Calu3 (cell line): ENCODE measurements at regions not wholly inside any gene's neighbourhood (a gene's known extent, or its start where the extent isn't known, plus 50 kb on each side); places are given as distances from the start of the nearest gene placed in this dataset.

Source experiments
- BruUV-seq: library from RNA; stranded (reverse); fragments of 400-500 nt; replicated peaks from 2 replicates; lab custom pipeline; 2021; lab: Mats Ljungman, UMichigan
- CTCF ChIA-PET: fragments of 300-600 bp; sonication (Branson Sonifier 250); formaldehyde crosslinking; loops from one replicate; lab custom pipeline; 2022; ENCODE audit warnings: antibody characterized with exemption; lab: Charles Lee
- DNase-seq: peaks from one replicate; pipeline ENCODE4 v3.0.0; 2022
- H3K27ac Mint-ChIP-seq: one replicate; pipeline ENCODE4 v1.8.0; 2022; ENCODE audit warnings: mixed read lengths; ENCODE audit not compliant: unreplicated experiment
- H3K27me3 Mint-ChIP-seq: one replicate; pipeline ENCODE4 v1.8.0; 2022; ENCODE audit warnings: mixed read lengths; ENCODE audit not compliant: unreplicated experiment
- H3K36me3 Mint-ChIP-seq: one replicate; pipeline ENCODE4 v1.8.0; 2022; ENCODE audit warnings: mild to moderate bottlenecking, moderate library complexity, mixed read lengths; ENCODE audit not compliant: insufficient read depth, unreplicated experiment
- H3K4me1 Mint-ChIP-seq: one replicate; pipeline ENCODE4 v1.8.0; 2022; ENCODE audit warnings: mild to moderate bottlenecking, low read depth, mixed read lengths; ENCODE audit not compliant: unreplicated experiment
- H3K4me3 Mint-ChIP-seq: one replicate; pipeline ENCODE4 v1.8.0; 2022; ENCODE audit warnings: mild to moderate bottlenecking, low read depth, moderate library complexity, mixed read lengths; ENCODE audit not compliant: unreplicated experiment
- H3K9me3 Mint-ChIP-seq: one replicate; pipeline ENCODE4 v1.8.0; 2022; ENCODE audit warnings: low read depth, mixed read lengths; ENCODE audit not compliant: unreplicated experiment
- CTCF ChIP-seq: fragments of 200-600 bp; IDR thresholded peaks from one replicate; pipeline ENCODE4 v1.8.0; 2022; ENCODE audit warnings: antibody characterized with exemption; ENCODE audit not compliant: unreplicated experiment
- intact Hi-C: fragments of 100-400 bp; cut with micrococcal nuclease; formaldehyde crosslinking; loops from one replicate; pipeline ENCODE4 v1.10.0; 2022; ENCODE audit not compliant: unreplicated experiment

DNA sequence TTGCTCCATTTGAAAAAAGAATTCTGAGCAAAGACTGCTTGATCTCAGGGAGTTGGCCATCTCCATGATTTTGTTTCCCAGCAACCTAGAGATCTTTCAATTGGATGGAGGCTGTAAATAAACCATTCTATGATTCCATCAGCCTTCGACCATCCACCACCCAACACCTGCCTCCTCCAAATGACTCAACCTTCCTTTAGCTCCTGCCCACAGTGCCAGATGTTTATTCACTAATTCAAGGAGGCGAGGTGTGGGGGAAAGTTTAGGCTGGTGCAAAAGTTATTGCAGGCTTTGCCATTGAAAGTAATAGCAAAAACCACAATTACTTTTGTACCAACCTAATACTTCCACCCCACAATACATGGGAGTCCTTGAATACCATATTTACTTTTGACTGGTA lies 327.5 kb downstream of the CAAP1 start:
- no peak overlapping the region for H3K4me3 Mint-ChIP-seq
- H3K36me3 Mint-ChIP-seq = no peaks in the 10 kb centered on the region
- no peaks in the 10 kb centered on the region for H3K27me3 Mint-ChIP-seq
- no peak for TF ChIP-seq CTCF
- BruUV-seq = no TSS peak
- no peak overlapping the region for H3K27ac Mint-ChIP-seq
- intact Hi-C loops = no loop called here
- no peaks in the 10 kb centered on the region for H3K4me1 Mint-ChIP-seq
- CTCF ChIA-PET = no interaction called here
- H3K9me3 Mint-ChIP-seq = peaks cover 5% of the 10 kb centered on the region
- DNase-seq = no peak

DNA sequence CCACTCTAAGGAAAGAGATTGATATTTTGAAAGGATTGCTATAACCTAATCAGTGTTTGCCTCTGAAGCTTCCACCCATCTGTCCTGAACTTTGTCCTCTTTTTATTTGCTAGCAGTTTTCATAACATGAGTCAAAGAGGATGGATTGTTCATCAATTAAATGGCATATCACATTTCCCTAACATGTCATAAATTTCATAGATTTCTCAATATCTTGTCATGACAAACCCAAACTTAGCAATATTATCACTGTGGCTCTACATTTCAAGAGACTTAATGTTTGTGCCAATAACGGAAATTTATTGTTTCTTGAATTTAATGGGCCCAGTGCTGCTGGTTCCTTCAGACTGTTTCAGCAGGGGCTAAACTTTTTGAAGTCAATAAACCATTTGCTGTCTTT lies 330.3 kb downstream of the CAAP1 start:
- H3K9me3 Mint-ChIP-seq = peaks cover 5% of the 10 kb centered on the region
- intact Hi-C loops = no loop called here
- no peak overlapping the region for H3K27ac Mint-ChIP-seq
- TF ChIP-seq CTCF = no peak
- CTCF ChIA-PET = no interaction called here
- no TSS peak for BruUV-seq
- no peaks in the 10 kb centered on the region for H3K4me1 Mint-ChIP-seq
- H3K4me3 Mint-ChIP-seq = no peak overlapping the region
- DNase-seq = no peak
- no peaks in the 10 kb centered on the region for H3K27me3 Mint-ChIP-seq
- H3K36me3 Mint-ChIP-seq = no peaks in the 10 kb centered on the region

- no peak for DNase-seq
- Mint-ChIP-seq H3K9me3 (peaks cover 5% of the 10 kb centered on the region), H3K4me1 (no peaks in the 10 kb centered on the region), H3K27ac (no peak overlapping the region), H3K27me3 (no peaks in the 10 kb centered on the region), H3K4me3 (no peak overlapping the region), H3K36me3 (no peaks in the 10 kb centered on the region)
- no peak for TF ChIP-seq CTCF
- CTCF ChIA-PET = no interaction called here
- BruUV-seq = no TSS peak
- intact Hi-C loops = no loop called here
These were observed 330.7 kb downstream of the CAAP1 start for GRCh38 chr9:26561928-26562327.

GRCh38 chr9:26559506-26559905 lies 333.1 kb downstream of the CAAP1 start:
- Mint-ChIP-seq H3K27me3 (no peaks in the 10 kb centered on the region), H3K36me3 (no peaks in the 10 kb centered on the region), H3K4me1 (no peaks in the 10 kb centered on the region), H3K27ac (no peak overlapping the region), H3K9me3 (peaks cover 4% of the 10 kb centered on the region), H3K4me3 (no peak overlapping the region)
- CTCF ChIA-PET = no interaction called here
- no TSS peak for BruUV-seq
- no peak for TF ChIP-seq CTCF
- intact Hi-C loops = no loop called here
- no peak for DNase-seq
